ENCODE measurements at regions not wholly inside any gene's neighbourhood (a gene's known extent, or its start where the extent isn't known, plus 50 kb on each side); places are given as distances from the start of the nearest gene placed in this dataset.

DNA sequence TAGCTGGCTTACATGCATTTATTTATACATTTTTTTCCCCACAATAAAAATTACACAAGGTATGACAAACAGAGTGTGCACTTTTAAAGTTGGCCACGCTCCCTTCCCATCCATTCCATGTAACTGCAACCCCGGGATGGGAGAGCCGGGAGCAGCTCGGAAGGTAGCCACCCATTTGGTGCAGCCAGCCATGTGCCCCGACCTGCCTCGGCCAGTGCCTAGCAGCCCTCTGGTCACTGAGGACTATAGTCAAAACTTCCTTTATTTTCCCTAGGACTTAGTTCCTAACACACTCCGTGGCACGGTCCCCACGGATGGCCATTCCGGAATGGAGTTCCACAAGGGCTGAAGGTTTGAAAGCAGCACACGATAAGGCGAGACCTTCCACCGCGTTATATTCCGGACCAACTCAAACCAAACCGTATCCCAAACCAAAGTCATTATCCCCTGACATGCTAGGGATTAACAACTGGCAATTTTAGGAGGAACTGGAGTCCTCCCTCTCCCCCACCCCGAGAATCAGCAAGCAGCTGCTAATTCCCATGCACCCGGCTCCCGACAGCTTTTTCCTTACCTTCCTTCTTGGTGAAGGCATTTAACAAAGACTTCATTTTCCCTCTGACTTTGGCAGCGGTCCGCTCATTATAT, 426.4 kb downstream of the SHANK2 start:
- TF ChIP-seq, protein P1, sequence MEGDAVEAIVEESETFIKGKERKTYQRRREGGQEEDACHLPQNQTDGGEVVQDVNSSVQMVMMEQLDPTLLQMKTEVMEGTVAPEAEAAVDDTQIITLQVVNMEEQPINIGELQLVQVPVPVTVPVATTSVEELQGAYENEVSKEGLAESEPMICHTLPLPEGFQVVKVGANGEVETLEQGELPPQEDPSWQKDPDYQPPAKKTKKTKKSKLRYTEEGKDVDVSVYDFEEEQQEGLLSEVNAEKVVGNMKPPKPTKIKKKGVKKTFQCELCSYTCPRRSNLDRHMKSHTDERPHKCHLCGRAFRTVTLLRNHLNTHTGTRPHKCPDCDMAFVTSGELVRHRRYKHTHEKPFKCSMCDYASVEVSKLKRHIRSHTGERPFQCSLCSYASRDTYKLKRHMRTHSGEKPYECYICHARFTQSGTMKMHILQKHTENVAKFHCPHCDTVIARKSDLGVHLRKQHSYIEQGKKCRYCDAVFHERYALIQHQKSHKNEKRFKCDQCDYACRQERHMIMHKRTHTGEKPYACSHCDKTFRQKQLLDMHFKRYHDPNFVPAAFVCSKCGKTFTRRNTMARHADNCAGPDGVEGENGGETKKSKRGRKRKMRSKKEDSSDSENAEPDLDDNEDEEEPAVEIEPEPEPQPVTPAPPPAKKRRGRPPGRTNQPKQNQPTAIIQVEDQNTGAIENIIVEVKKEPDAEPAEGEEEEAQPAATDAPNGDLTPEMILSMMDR (conservative IDR thresholded peaks at IDR 0.05), result no peak

More for the DNA sequence above, 426.4 kb downstream of the SHANK2 start:
- Mint-ChIP-seq H3K27me3 (ENCODE audit: low read depth) (no peaks in the 10 kb centered on the region; the same call in none of the 2 replicates), H3K9me3 (no peaks in the 10 kb centered on the region; a peak in 1 of 5 replicates), H3K36me3 (ENCODE audit: insufficient read depth in 1 of 3, low read depth in 3 of 3) (peaks cover 0 to 4% (median 0%) of the 10 kb centered on the region in 3 experiments; a peak in 2 of 7 replicates), H3K27ac (peak overlapping the region in 2 of 3 experiments; percentile 46 to 81; a peak in 3 of 7 replicates), H3K4me3 (peak overlapping the region; percentile 14 to 56; a peak in 4 of 5 replicates), H3K4me1 (peaks cover 33 to 44% of the 10 kb centered on the region in 2 experiments)
- Histone ChIP-seq H2BK12ac (ENCODE audit: insufficient read length, low read depth, low read length) (no peak overlapping the region), H3K79me1 (ENCODE audit: insufficient read depth, low read depth, low read length, poor library complexity, severe bottlenecking) (no peaks in the 10 kb centered on the region), H3K9me3 (ENCODE audit: control insufficient read depth, low read depth, low read length) (no peaks in the 10 kb centered on the region), H2AFZ (ENCODE audit: low read length) (no peak overlapping the region), H2BK5ac (ENCODE audit: insufficient read length, low read length) (no peak overlapping the region), H3K9ac (ENCODE audit: extremely low read depth, insufficient read length, low read length) (no peak overlapping the region), H4K5ac (ENCODE audit: insufficient read length, low read depth, low read length) (no peak overlapping the region), H3T11ph (ENCODE audit: low read length) (no peak overlapping the region), H3K56ac (ENCODE audit: insufficient read length, low read depth, low read length) (no peak overlapping the region), H4K91ac (ENCODE audit: insufficient read length, low read depth, low read length) (no peak overlapping the region), H3K4me1 (ENCODE audit: insufficient read depth, low read length) (no peaks in the 10 kb centered on the region), H3K4ac (ENCODE audit: low read depth, low read length) (no peak overlapping the region), H4K8ac (replicated peaks; ENCODE audit: insufficient read length, low read depth, low read length) (no peak overlapping the region), H3K18ac (ENCODE audit: insufficient read length, low read depth, low read length) (no peak overlapping the region), H3K27ac (ENCODE audit: insufficient read length, low read depth, low read length) (no peak overlapping the region), H3K27me3 (ENCODE audit: insufficient read depth, low read length) (no peaks in the 10 kb centered on the region), H3K79me2 (ENCODE audit: insufficient read depth, low read length) (no peaks in the 10 kb centered on the region), H3K14ac (ENCODE audit: insufficient read depth, low read length) (no peak overlapping the region), H3K23me2 (ENCODE audit: insufficient read length, low read depth, low read length, poor library complexity, severe bottlenecking) (no peaks in the 10 kb centered on the region), H2BK15ac (ENCODE audit: low read depth, low read length) (no peak overlapping the region), H2BK120ac (ENCODE audit: low read depth, low read length, poor library complexity, severe bottlenecking) (no peak overlapping the region), H3K23ac (ENCODE audit: insufficient read length, low read depth, low read length) (no peak overlapping the region), H3K4me2 (ENCODE audit: insufficient read depth, insufficient read length, low read length) (no peak overlapping the region), H2BK20ac (ENCODE audit: low read depth, low read length, poor library complexity, severe bottlenecking) (no peak overlapping the region), H4K20me1 (ENCODE audit: control insufficient read depth, insufficient read depth, insufficient read length) (no peaks in the 10 kb centered on the region), H2AK5ac (ENCODE audit: insufficient read length, low read length) (no peak overlapping the region)
- no CpG with 5 or more reads among the region's 21 CpGs for WGBS (ENCODE audit: extremely low coverage, insufficient read length, low lambda C conversion rate)
- no peak for DNase-seq
